OCI-LY7 (cell line): ENCODE measurements at regions not wholly inside any gene's neighbourhood (a gene's known extent, or its start where the extent isn't known, plus 50 kb on each side); places are given as distances from the start of the nearest gene placed in this dataset.
A peak's percentile ranks its signal among the peaks of the same experiment; 100 is the strongest.
"Not testable (repeated sequence)": the region's sequence is repeated elsewhere in the genome, so short reads cannot be mapped to it uniquely, and the experiment has no call there.

Source experiments
- BruUV-seq: library from RNA; stranded (reverse); fragments of 400-500 nt; replicated peaks from 2 replicates; lab custom pipeline; 2021; lab: Mats Ljungman, UMichigan
- CTCF ChIA-PET: fragments of 300-600 bp; sonication (Branson Sonifier 250); formaldehyde crosslinking; loops from one replicate; lab custom pipeline; 2022; ENCODE audit warnings: antibody characterized with exemption; ENCODE audit not compliant: unreplicated experiment; lab: Charles Lee
- POLR2A ChIA-PET: fragments of 300-600 bp; sonication (Branson Sonifier 250); formaldehyde crosslinking; loops from one replicate; lab custom pipeline; 2022; ENCODE audit warnings: antibody characterized with exemption; lab: Charles Lee
- DNase-seq: peaks from one replicate; pipeline ENCODE4 v3.0.0-alpha.2; 2015; ENCODE audit warnings: low spot score
- H2AFZ ChIP-seq: fragments of 200-600 bp; sonication (generic), shearing (Covaris generic); 2 replicates; pipeline ENCODE4 v1.6.1; 2014; ENCODE audit warnings: mild to moderate bottlenecking, antibody characterized with exemption, low read length, moderate library complexity
- H3K27ac ChIP-seq: fragments of 200-600 bp; sonication (generic); 2 replicates; pipeline ENCODE4 v1.5.1; 2014; ENCODE audit warnings: mixed run types, low read depth, mild to moderate bottlenecking, moderate library complexity, low read length, inconsistent platforms; ENCODE audit not compliant: poor library complexity, severe bottlenecking
- H3K36me3 ChIP-seq: fragments of 200-600 bp; sonication (generic); 2 replicates; pipeline ENCODE4 v1.6.1; 2014; ENCODE audit warnings: mild to moderate bottlenecking, antibody characterized with exemption, low read length, moderate library complexity, mixed read lengths; ENCODE audit not compliant: insufficient read depth
- H3K4me1 ChIP-seq: fragments of 200-600 bp; sonication (generic); 2 replicates; pipeline ENCODE4 v1.5.1; 2014; ENCODE audit warnings: mild to moderate bottlenecking, low read length; ENCODE audit not compliant: insufficient read depth, poor library complexity, severe bottlenecking
- H3K4me2 ChIP-seq: fragments of 200-600 bp; sonication (generic); 2 replicates; pipeline ENCODE4 v1.6.1; 2014; ENCODE audit warnings: mild to moderate bottlenecking, low read length
- H3K4me3 ChIP-seq: fragments of 200-600 bp; sonication (generic); 2 replicates; pipeline ENCODE4 v1.5.1; 2014; ENCODE audit warnings: mild to moderate bottlenecking, low read depth, low read length; ENCODE audit not compliant: poor library complexity, severe bottlenecking
- H3K79me2 ChIP-seq: fragments of 200-600 bp; sonication (generic); 2 replicates; pipeline ENCODE4 v1.6.1; 2016; ENCODE audit warnings: low read depth, mild to moderate bottlenecking, low read length, moderate library complexity, mixed read lengths; ENCODE audit not compliant: insufficient read depth
- H3K9me2 ChIP-seq: fragments of 200-600 bp; sonication (generic); 2 replicates; pipeline ENCODE4 v1.6.1; 2016; ENCODE audit warnings: mild to moderate bottlenecking, low read length, mixed read lengths; ENCODE audit not compliant: insufficient read depth
- H3K9me3 ChIP-seq: fragments of 200-600 bp; sonication (generic); 2 replicates; pipeline ENCODE4 v1.6.1; 2014; ENCODE audit warnings: mild to moderate bottlenecking, mixed run types, low read length, mixed read lengths
- H4K20me1 ChIP-seq: fragments of 200-600 bp; sonication (generic); 2 replicates; pipeline ENCODE4 v1.6.1; 2014; ENCODE audit warnings: mild to moderate bottlenecking, antibody characterized with exemption, low read length, moderate library complexity, mixed read lengths; ENCODE audit not compliant: insufficient read depth
- intact Hi-C: fragments of 100-400 bp; cut with micrococcal nuclease; formaldehyde crosslinking; loops from one replicate; pipeline ENCODE4 v1.10.0; 2022; ENCODE audit not compliant: unreplicated experiment

- H2AFZ ChIP-seq, BruUV-seq, H3K27ac ChIP-seq, CTCF ChIA-PET, H3K9me2 ChIP-seq, H3K36me3 ChIP-seq, H3K4me2 ChIP-seq, H3K9me3 ChIP-seq, H4K20me1 ChIP-seq, DNase-seq, intact Hi-C loops, POLR2A ChIA-PET, H3K79me2 ChIP-seq, H3K4me1 ChIP-seq, H3K4me3 ChIP-seq: not testable (repeated sequence)
These were observed 87.4 kb upstream of the FCGR1A start for GRCh38 chr1:149695066-149695465.

- DNase-seq, H3K79me2 ChIP-seq, POLR2A ChIA-PET, H3K4me2 ChIP-seq, H2AFZ ChIP-seq, H3K9me2 ChIP-seq, H3K27ac ChIP-seq, H3K4me3 ChIP-seq, H3K4me1 ChIP-seq, BruUV-seq, H4K20me1 ChIP-seq, CTCF ChIA-PET, H3K9me3 ChIP-seq, H3K36me3 ChIP-seq, intact Hi-C loops: not testable (repeated sequence)
These were observed 82.3 kb upstream of the FCGR1A start for GRCh38 chr1:149700220-149700619.

- BruUV-seq, H3K4me3 ChIP-seq, H3K4me2 ChIP-seq, POLR2A ChIA-PET, H2AFZ ChIP-seq, H3K9me3 ChIP-seq, CTCF ChIA-PET, H3K9me2 ChIP-seq, H3K27ac ChIP-seq, H3K4me1 ChIP-seq, H3K79me2 ChIP-seq, DNase-seq, intact Hi-C loops, H3K36me3 ChIP-seq, H4K20me1 ChIP-seq: not testable (repeated sequence)
These were observed 81.6 kb upstream of the FCGR1A start for GRCh38 chr1:149700677-149701567.

- H3K27ac ChIP-seq, POLR2A ChIA-PET, H2AFZ ChIP-seq, H3K9me2 ChIP-seq, H3K9me3 ChIP-seq, intact Hi-C loops, CTCF ChIA-PET, H3K4me2 ChIP-seq, H3K36me3 ChIP-seq, H3K79me2 ChIP-seq, BruUV-seq, H3K4me1 ChIP-seq, H3K4me3 ChIP-seq, H4K20me1 ChIP-seq: not testable (repeated sequence)
- peak; percentile 25 for DNase-seq
These were observed 74.2 kb upstream of the FCGR1A start for GRCh38 chr1:149708192-149708853.

- H3K36me3 ChIP-seq, H2AFZ ChIP-seq, intact Hi-C loops, H3K79me2 ChIP-seq, H3K4me1 ChIP-seq, H3K9me2 ChIP-seq, H3K27ac ChIP-seq, CTCF ChIA-PET, DNase-seq, POLR2A ChIA-PET, BruUV-seq, H3K4me2 ChIP-seq, H3K9me3 ChIP-seq, H3K4me3 ChIP-seq, H4K20me1 ChIP-seq: not testable (repeated sequence)
These were observed 70.8 kb upstream of the FCGR1A start for GRCh38 chr1:149711651-149712050.

GRCh38 chr1:149712154-149712927 lies 70.2 kb upstream of the FCGR1A start:
- H3K4me2 ChIP-seq, H3K4me3 ChIP-seq, BruUV-seq, H3K9me2 ChIP-seq, H2AFZ ChIP-seq, H4K20me1 ChIP-seq, CTCF ChIA-PET, H3K9me3 ChIP-seq, H3K27ac ChIP-seq, H3K36me3 ChIP-seq, H3K79me2 ChIP-seq, H3K4me1 ChIP-seq, POLR2A ChIA-PET, intact Hi-C loops: not testable (repeated sequence)
- DNase-seq, result peak; percentile 48
